ENCODE measurements at regions not wholly inside any gene's neighbourhood (a gene's known extent, or its start where the extent isn't known, plus 50 kb on each side); places are given as distances from the start of the nearest gene placed in this dataset.

GRCh38 chr5:25646421-25647341, 1001.9 kb upstream of the CDH10 start:
- H3K4me3 ChIP-seq (ENCODE audit: low read length) = no peak overlapping the region
- no peak for DNase-seq (ENCODE audit: low read depth)
- TF ChIP-seq CTCF (conservative IDR thresholded peaks at IDR 0.05; ENCODE audit: low read length) = no peak

- H3K4me3 ChIP-seq (ENCODE audit: low read length) = no peak overlapping the region
- no peak for DNase-seq (ENCODE audit: low read depth)
- TF ChIP-seq CTCF (conservative IDR thresholded peaks at IDR 0.05; ENCODE audit: low read length) = no peak
Measured at GRCh38 chr5:25641124-25641523, 996.3 kb upstream of the CDH10 start.

GRCh38 chr5:25619273-25619672, 974.5 kb upstream of the CDH10 start:
- DNase-seq (ENCODE audit: low read depth) = no peak

DNA sequence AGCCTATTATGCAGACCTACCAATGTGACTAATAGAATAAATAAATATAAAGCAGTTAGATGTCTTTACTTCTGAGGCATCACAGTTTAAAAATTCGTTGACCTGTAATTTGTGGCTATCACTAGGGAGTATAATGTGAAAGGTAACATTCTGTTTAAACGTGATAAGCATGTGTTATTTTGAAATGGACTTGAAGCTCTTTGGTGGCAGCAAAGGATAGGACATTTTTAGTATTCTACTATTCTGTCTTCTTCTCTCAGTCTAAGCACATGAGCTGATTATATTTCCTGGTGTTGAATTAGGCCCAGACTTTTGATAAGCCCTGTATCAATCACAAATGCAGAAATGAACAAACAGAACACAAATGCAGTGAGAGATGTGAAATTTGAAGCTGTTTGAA, 974.0 kb upstream of the CDH10 start:
- no peak overlapping the region for H3K4me3 ChIP-seq (ENCODE audit: low read length)
- no peak for DNase-seq (ENCODE audit: low read depth)
- TF ChIP-seq CTCF (conservative IDR thresholded peaks at IDR 0.05; ENCODE audit: low read length) = no peak

More at GRCh38 chr5:25619273-25619672, 974.5 kb upstream of the CDH10 start:
- H3K4me3 ChIP-seq (ENCODE audit: low read length) = no peak overlapping the region
- TF ChIP-seq CTCF (conservative IDR thresholded peaks at IDR 0.05; ENCODE audit: low read length) = no peak

DNA sequence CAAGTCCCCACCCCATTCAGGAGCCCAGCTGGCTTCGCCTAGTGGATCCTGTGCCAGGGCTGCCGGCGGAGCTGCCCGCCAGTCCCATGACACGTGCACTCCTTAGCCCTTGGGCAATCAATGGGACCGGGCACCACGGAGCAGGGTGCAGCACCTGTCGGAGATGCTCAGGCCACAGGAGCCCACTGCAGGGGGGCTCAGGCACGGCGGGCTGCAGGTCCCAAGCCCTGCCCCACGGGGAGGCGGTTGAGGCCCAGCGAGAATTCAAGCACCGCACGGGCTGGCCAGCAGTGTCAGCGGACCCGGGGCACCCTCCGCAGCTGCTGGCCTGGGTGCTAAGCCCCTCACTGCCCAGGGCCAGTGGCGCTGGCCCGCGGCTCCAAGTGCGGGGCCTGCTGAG, 969.7 kb upstream of the CDH10 start:
- TF ChIP-seq CTCF (conservative IDR thresholded peaks at IDR 0.05; ENCODE audit: low read length) = no peak
- no peak for DNase-seq (ENCODE audit: low read depth)
- H3K4me3 ChIP-seq (ENCODE audit: low read length) = no peak overlapping the region

DNA sequence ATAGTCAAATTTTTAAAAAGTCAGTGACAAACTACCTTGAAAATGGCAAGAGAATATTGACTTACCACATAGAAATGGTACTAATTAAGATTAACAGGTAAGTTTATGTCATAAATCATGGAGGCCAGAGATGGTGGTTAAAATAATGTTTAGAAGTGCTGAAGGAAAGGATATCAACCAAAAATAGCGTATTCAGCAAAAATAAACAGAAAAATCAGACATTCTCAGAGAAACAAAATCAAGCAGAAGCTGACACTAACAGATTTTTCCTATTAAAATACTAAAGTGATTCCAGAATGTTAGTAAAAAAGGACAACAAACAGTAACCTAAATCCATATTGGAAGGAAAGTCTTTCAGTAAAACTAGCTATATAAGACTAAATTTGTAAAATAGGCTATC, 959.9 kb upstream of the CDH10 start:
- no peak for TF ChIP-seq CTCF (conservative IDR thresholded peaks at IDR 0.05; ENCODE audit: low read length)
- no peak overlapping the region for H3K4me3 ChIP-seq (ENCODE audit: low read length)
- DNase-seq (ENCODE audit: low read depth) = no peak

- DNase-seq (ENCODE audit: low read depth) = no peak
Measured at GRCh38 chr5:25579111-25579510, 934.3 kb upstream of the CDH10 start.

More at GRCh38 chr5:25579111-25579510, 934.3 kb upstream of the CDH10 start:
- no peak overlapping the region for H3K4me3 ChIP-seq (ENCODE audit: low read length)
- TF ChIP-seq CTCF (conservative IDR thresholded peaks at IDR 0.05; ENCODE audit: low read length) = no peak

All from AG10803 (cell line).